CD14-positive monocyte (primary cell): ENCODE measurements at regions not wholly inside any gene's neighbourhood (a gene's known extent, or its start where the extent isn't known, plus 50 kb on each side); places are given as distances from the start of the nearest gene placed in this dataset.

Experiments used
- DNase-seq, 3 donors: peaks; one replicate each; pipeline ENCODE4 v3.0.0-alpha.2; 2011 to 2022
- H2AFZ ChIP-seq: 2 replicates; pipeline ENCODE4 v1.6.0; 2012; ENCODE audit warnings: mild to moderate bottlenecking, low read depth, low read length, inconsistent platforms; ENCODE audit not compliant: insufficient read depth, poor library complexity, severe bottlenecking
- H3K27ac ChIP-seq, 2 donors: 1 replicate in 1 of 2; 2 replicates in 1 of 2; pipeline ENCODE4 v1.5.1; 2012 to 2013; ENCODE audit warnings: low read length in 2 of 2, control low read depth in 1 of 2, inconsistent platforms in 1 of 2, low read depth in 1 of 2, mild to moderate bottlenecking in 1 of 2
- H3K27me3 ChIP-seq, 2 donors: one replicate each; pipeline versions ENCODE4 v1.6.0 to v1.6.1; 2011 to 2013; ENCODE audit warnings: low read length in 2 of 2; ENCODE audit not compliant: control insufficient read depth in 2 of 2, insufficient read depth in 2 of 2
- H3K36me3 ChIP-seq, 2 donors: replicated peaks in 1 of 2; 1 replicate in 1 of 2; 2 replicates in 1 of 2; pipeline versions ENCODE4 v1.5.1 to v1.6.1; 2012 to 2013; ENCODE audit warnings: low read length in 2 of 2, control low read depth in 1 of 2, inconsistent platforms in 1 of 2, mild to moderate bottlenecking in 1 of 2; ENCODE audit not compliant: insufficient read depth in 2 of 2, control insufficient read depth in 1 of 2
- H3K4me1 ChIP-seq, 2 donors: 1 replicate in 1 of 2; 2 replicates in 1 of 2; pipeline versions ENCODE4 v1.5.1 to v1.6.1; 2012 to 2013; ENCODE audit warnings: low read length in 2 of 2, control low read depth in 1 of 2, inconsistent platforms in 1 of 2, mild to moderate bottlenecking in 1 of 2, moderate library complexity in 1 of 2; ENCODE audit not compliant: insufficient read depth in 2 of 2, control insufficient read depth in 1 of 2
- H3K4me2 ChIP-seq: replicated peaks from 2 replicates; pipeline ENCODE3; 2012; ENCODE audit warnings: low read length, moderate library complexity, mild to moderate bottlenecking; ENCODE audit not compliant: poor library complexity, severe bottlenecking; ENCODE audit errors: extremely low read depth
- H3K4me3 ChIP-seq, 3 experiments: fragments of 200-600 bp in 1 of 3; sonication (generic) in 1 of 3; replicated peaks in 1 of 3; 1 replicate in 2 of 3; 2 replicates in 1 of 3; pipeline ENCODE4 v1.5.1; 2011 to 2013; ENCODE audit warnings: low read length in 3 of 3, mild to moderate bottlenecking in 3 of 3, control low read depth in 2 of 3, low read depth in 2 of 3, inconsistent platforms in 1 of 3, moderate library complexity in 1 of 3
- H3K79me2 ChIP-seq: 2 replicates; pipeline ENCODE4 v1.6.0; 2012; ENCODE audit warnings: mild to moderate bottlenecking, control low read depth, inconsistent platforms, low read length, moderate library complexity; ENCODE audit not compliant: insufficient read depth
- H3K9ac ChIP-seq: 2 replicates; pipeline ENCODE4 v1.6.0; 2017; ENCODE audit warnings: low read length, mild to moderate bottlenecking; ENCODE audit not compliant: insufficient read depth, poor library complexity, severe bottlenecking
- H3K9me3 ChIP-seq, 2 donors: replicated peaks in 1 of 2; 1 replicate in 1 of 2; 2 replicates in 1 of 2; pipeline versions ENCODE4 v1.5.1 to v1.6.1; 2012 to 2013; ENCODE audit warnings: low read length in 2 of 2, control low read depth in 1 of 2; ENCODE audit not compliant: control insufficient read depth in 1 of 2, insufficient read depth in 1 of 2
- H4K20me1 ChIP-seq: 2 replicates; pipeline ENCODE4 v1.6.0; 2012; ENCODE audit warnings: mild to moderate bottlenecking, low read length, control low read depth, moderate library complexity; ENCODE audit not compliant: insufficient read depth
- H3K27ac Mint-ChIP-seq, 7 donors: one replicate each; pipeline ENCODE4 v1.8.0; 2020; ENCODE audit warnings: mild to moderate bottlenecking in 7 of 7, mixed read lengths in 7 of 7, moderate library complexity in 6 of 7, inconsistent platforms in 2 of 7
- H3K27me3 Mint-ChIP-seq, 3 donors: one replicate each; pipeline ENCODE4 v1.8.0; 2021 to 2022; ENCODE audit warnings: low read depth in 3 of 3, mild to moderate bottlenecking in 3 of 3, mixed read lengths in 3 of 3, moderate library complexity in 3 of 3, inconsistent platforms in 1 of 3
- H3K36me3 Mint-ChIP-seq, 2 donors: one replicate each; pipeline ENCODE4 v1.8.0; 2020; ENCODE audit warnings: mixed read lengths in 2 of 2, inconsistent platforms in 1 of 2, mild to moderate bottlenecking in 1 of 2
- H3K4me1 Mint-ChIP-seq: one replicate; pipeline ENCODE4 v1.8.0; 2020; ENCODE audit warnings: mild to moderate bottlenecking, mixed read lengths
- H3K4me3 Mint-ChIP-seq, 2 donors: one replicate each; pipeline ENCODE4 v1.8.0; 2020; ENCODE audit warnings: mild to moderate bottlenecking in 2 of 2, mixed read lengths in 2 of 2, moderate library complexity in 1 of 2
- H3K9me3 Mint-ChIP-seq, 7 donors: one replicate each; pipeline ENCODE4 v1.8.0; 2020 to 2022; ENCODE audit warnings: mixed read lengths in 7 of 7, mild to moderate bottlenecking in 6 of 7, moderate library complexity in 6 of 7, inconsistent platforms in 2 of 7
- WGBS: methylation state at CpG from one replicate; pipeline ENCODE4 v1.1.5; 2013; ENCODE audit warnings: missing lambda C conversion rate; ENCODE audit not compliant: insufficient coverage; 5-methylcytosine and 5-hydroxymethylcytosine counted together
- intact Hi-C, 2 donors: fragments of 100-400 bp; cut with micrococcal nuclease; formaldehyde crosslinking; loops; one replicate each; pipeline versions ENCODE4 v1.15.0 to v1.15.1; 2023
- TF ChIP-seq, protein P1 (sequence below): fragments of 200-600 bp; IDR thresholded peaks from one replicate; pipeline ENCODE4 v1.8.0; 2022; ENCODE audit warnings: antibody characterized with exemption, mild to moderate bottlenecking

DNA sequence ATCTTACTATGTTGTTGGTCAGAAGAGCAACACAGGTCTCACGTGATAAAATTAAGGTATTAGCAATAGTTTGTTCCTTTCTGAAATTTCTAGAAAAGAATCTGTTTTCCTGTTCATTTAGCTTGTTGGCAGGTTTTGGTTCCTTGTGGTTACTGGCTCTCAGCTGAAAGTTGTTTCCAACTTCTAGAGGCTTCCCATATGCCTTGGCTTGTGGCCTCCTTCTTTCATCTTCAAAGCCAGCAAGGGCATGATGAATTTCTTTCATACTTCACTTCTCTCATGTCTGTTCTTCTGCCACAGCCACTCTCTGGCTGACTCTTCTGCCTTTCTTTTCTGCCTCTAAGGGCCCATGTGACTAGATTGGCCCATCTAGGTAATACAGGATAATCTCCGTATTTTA lies 193.7 kb downstream of the TRIB2 start:
- TF ChIP-seq, protein P1, sequence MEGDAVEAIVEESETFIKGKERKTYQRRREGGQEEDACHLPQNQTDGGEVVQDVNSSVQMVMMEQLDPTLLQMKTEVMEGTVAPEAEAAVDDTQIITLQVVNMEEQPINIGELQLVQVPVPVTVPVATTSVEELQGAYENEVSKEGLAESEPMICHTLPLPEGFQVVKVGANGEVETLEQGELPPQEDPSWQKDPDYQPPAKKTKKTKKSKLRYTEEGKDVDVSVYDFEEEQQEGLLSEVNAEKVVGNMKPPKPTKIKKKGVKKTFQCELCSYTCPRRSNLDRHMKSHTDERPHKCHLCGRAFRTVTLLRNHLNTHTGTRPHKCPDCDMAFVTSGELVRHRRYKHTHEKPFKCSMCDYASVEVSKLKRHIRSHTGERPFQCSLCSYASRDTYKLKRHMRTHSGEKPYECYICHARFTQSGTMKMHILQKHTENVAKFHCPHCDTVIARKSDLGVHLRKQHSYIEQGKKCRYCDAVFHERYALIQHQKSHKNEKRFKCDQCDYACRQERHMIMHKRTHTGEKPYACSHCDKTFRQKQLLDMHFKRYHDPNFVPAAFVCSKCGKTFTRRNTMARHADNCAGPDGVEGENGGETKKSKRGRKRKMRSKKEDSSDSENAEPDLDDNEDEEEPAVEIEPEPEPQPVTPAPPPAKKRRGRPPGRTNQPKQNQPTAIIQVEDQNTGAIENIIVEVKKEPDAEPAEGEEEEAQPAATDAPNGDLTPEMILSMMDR = no peak
- Histone ChIP-seq H3K4me1 (no peaks in the 10 kb centered on the region), H3K79me2 (no peaks in the 10 kb centered on the region), H3K4me2 (no peak overlapping the region), H2AFZ (no peak overlapping the region), H3K9ac (no peak overlapping the region), H3K36me3 (no peaks in the 10 kb centered on the region), H4K20me1 (no peaks in the 10 kb centered on the region), H3K27me3 (peaks cover 0 to 2% of the 10 kb centered on the region in 2 donors), H3K9me3 (no peaks in the 10 kb centered on the region), H3K4me3 (no peak overlapping the region), H3K27ac (no peak overlapping the region)
- no CpG with 5 or more reads among the region's 2 CpGs for WGBS
- peaks cover 0 to 2% (median 0%) of the 10 kb centered on the region in 7 donors for H3K9me3 Mint-ChIP-seq
- no peaks in the 10 kb centered on the region for H3K36me3 Mint-ChIP-seq
- H3K27me3 Mint-ChIP-seq = peaks cover 4 to 7% (median 5%) of the 10 kb centered on the region in 3 donors
- H3K4me3 Mint-ChIP-seq = no peak overlapping the region
- H3K27ac Mint-ChIP-seq = no peak overlapping the region
- no peak for DNase-seq
- no peaks in the 10 kb centered on the region for H3K4me1 Mint-ChIP-seq
- intact Hi-C loops = no loop called here

DNA sequence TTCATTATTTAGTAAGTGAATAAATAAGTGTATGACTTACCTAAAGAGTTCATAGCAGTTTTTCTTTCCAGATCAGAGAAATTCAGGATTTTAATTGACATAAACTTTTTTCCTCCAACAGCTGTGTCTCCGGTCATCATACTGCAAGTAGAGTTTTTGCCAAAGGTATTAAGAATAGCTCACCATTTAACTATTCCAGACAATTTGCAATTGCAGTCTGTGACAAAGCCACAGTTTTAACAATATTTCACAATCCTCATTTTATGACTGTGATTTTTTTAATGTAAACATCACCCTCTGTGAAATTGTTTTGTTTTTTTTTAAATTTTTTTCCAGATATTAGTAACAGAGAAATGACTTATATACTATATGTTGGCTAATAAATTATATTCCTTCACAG lies 199.1 kb downstream of the TRIB2 start:
- H3K27me3 Mint-ChIP-seq = peaks cover 2 to 8% (median 5%) of the 10 kb centered on the region in 3 donors
- no peak overlapping the region for H3K27ac ChIP-seq
- peaks cover 2% of the 10 kb centered on the region in 2 donors for H3K27me3 ChIP-seq
- no peak overlapping the region for H2AFZ ChIP-seq
- no peak overlapping the region for H3K27ac Mint-ChIP-seq
- H3K9me3 ChIP-seq = no peaks in the 10 kb centered on the region
- H3K36me3 Mint-ChIP-seq = no peaks in the 10 kb centered on the region
- TF ChIP-seq, protein P1 = no peak
- H3K9me3 Mint-ChIP-seq = peaks cover 0 to 2% (median 0%) of the 10 kb centered on the region in 7 donors
- no peaks in the 10 kb centered on the region for H3K4me1 ChIP-seq
- intact Hi-C loops = no loop called here
- H3K4me3 ChIP-seq = no peak overlapping the region
- H3K4me3 Mint-ChIP-seq = no peak overlapping the region
- H3K79me2 ChIP-seq = no peaks in the 10 kb centered on the region
- DNase-seq = no peak
- no peaks in the 10 kb centered on the region for H4K20me1 ChIP-seq
- no peak overlapping the region for H3K4me2 ChIP-seq
- no peaks in the 10 kb centered on the region for H3K4me1 Mint-ChIP-seq
- WGBS = no CpG with 5 or more reads among the region's 1 CpG
- H3K36me3 ChIP-seq = no peaks in the 10 kb centered on the region
- no peak overlapping the region for H3K9ac ChIP-seq
